HG03103 (cell line): ENCODE measurements at regions not wholly inside any gene's neighbourhood (a gene's known extent, or its start where the extent isn't known, plus 50 kb on each side); places are given as distances from the start of the nearest gene placed in this dataset.
"Not testable (repeated sequence)": the region's sequence is repeated elsewhere in the genome, so short reads cannot be mapped to it uniquely, and the experiment has no call there.

Source experiments
- ATAC-seq: cut with Tn5 transposase; IDR thresholded peaks from one replicate; pipeline ENCODE4 v1.9.1; 2021; ENCODE audit warnings: low read depth; ENCODE audit not compliant: unreplicated experiment

DNA sequence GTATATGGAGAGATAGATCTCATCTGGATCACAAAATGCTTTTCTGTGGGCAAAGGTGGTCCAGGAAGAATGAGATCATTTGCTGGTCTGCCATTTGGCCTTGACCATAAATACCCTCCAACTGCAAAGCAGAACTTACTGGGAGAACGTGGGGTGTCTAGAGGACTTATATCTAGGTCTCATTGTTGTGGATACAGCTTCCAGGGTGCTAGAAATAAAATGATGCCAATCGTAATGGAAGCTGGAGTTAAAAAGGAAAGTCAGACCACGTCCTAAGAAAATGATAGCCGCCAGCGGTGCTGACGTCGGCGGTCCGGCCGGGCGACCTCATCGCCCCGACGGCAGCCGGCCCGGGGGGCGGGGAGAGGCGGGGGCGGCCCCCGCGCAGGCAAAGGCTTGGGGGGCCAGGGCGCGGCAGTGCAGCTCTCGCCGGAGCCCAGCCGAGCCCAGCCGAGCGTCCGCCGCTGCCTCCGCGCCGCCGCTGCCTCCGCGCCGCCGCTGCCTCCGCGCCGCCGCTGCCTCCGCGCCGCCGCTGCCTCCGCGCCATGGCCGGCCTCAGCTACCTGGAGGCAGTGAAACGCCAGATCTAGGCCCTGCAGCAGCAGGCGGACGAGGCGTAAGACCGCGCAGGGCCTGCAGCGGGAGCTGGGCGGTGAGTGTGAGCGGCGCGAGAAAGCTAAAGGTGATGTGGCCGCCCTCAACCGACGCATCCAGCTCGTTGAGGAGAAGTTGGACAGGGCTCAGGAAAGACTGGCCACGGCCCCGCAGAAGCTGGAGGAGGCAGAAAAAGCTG is 89.5 kb downstream of the EOMES start:
- peak; percentile 93 for ATAC-seq

GRCh38 chr3:27630885-27631284 is 91.2 kb downstream of the EOMES start:
- no peak for ATAC-seq

DNA sequence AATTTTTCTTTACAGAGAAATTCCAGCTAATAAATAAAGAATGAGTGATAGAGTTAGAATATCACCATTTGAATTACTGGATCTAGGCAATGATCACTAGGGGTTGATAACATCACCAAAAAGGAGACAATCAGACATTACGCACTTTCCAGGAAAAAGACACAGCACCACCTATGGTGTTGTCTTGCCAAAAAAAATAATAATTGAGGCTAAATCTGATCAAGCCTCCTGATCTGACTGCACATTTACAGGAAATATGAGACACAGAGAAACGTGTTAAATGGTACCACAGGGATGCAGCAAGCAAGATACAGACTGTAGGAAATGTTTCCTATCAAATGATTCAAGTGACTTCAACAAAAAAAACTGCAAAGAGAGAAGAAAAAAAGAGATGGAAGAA is 92.8 kb downstream of the EOMES start:
- no peak for ATAC-seq

GRCh38 chr3:27628026-27628750 is 93.9 kb downstream of the EOMES start:
- ATAC-seq = no peak

GRCh38 chr3:27626596-27627118 is 95.5 kb downstream of the EOMES start:
- ATAC-seq = no peak

GRCh38 chr3:27625864-27626263 is 96.3 kb downstream of the EOMES start:
- no peak for ATAC-seq

DNA sequence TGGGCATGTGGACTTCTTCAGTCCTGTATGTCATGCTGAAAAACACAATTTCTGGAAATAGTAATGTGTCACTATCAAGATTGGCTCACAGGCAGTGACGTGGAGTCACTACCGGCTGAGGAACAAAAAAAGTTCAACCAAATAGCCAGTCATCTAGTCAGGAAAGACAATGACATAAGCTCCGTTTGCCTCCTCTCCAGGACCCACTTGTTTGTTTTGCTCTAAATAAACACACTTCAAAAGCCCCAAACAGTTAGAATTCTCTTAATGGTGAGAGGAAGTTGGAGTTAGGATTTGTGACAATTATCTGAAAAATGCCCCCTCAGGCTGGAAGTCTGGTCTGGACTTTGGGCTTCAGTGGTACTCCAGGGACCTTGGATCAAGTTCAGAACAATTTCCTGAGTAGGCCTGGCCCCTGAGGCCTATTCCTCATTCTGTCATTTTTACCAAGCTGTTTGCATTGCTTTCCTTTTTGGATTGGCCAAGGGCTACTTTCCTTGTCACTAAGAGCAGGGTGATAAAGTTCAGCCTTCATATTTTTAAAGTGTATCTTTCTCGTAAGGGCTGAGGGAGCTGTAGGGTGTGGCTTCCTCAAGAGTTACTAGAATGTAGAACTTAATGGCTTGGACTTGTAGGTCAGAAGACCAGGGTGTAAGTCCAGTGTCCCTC is 98.9 kb downstream of the EOMES start:
- no peak for ATAC-seq

DNA sequence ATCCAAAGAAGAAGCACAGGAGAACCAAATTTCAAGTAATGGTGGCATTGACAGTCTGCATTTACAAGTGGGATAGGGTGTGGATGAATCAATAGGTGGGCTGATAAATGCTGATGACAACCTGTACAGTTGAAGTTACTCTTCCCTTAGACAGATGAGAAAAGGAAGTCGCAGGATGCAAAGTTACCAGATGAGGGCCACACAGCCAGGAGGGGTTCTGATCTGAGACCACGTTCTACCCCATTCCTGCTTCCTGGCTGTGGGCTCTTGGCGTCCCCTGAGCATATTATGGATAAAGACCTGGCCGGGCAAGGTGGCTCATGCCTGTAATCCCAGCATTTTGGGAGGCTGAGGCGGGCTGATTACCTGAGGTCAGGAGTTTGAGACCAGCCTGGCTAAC is 104.6 kb downstream of the EOMES start:
- ATAC-seq = no peak

- ATAC-seq = no peak
These were observed 106.1 kb downstream of the EOMES start for GRCh38 chr3:27616031-27616430.

GRCh38 chr3:27615555-27615954 is 106.6 kb downstream of the EOMES start:
- no peak for ATAC-seq

- no peak for ATAC-seq
These were observed 107.5 kb downstream of the EOMES start for GRCh38 chr3:27614592-27614991.

DNA sequence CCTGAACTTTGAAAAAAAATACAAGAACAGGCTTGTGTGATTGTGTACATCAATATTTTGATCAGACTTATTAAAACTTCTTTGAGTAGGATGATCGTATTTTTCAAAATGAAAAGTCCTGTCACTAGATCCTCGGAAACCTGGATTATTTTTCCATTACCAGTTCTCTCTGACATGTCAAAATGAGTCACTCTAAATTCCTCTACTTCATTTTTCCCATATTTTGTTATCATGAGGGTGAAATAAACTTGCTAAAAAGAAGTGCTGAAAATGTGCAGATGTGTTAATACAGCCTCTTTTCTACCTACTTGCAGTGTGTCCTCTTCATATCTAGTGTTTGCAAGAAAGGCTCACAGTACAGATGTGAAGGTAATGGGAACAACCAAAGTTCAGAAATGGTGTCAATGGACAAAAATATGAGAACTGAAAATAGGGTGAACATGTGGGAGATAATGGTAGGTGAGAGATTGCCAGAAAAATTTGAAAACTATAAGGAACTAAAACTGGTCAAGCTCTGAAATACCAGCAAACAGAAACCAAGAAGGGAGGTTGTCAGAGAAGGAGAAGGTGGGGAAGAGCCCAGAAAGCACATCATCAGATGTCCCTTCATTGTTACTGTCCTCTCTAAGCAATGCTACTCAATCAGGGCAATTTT is 108.2 kb downstream of the EOMES start:
- ATAC-seq = no peak

DNA sequence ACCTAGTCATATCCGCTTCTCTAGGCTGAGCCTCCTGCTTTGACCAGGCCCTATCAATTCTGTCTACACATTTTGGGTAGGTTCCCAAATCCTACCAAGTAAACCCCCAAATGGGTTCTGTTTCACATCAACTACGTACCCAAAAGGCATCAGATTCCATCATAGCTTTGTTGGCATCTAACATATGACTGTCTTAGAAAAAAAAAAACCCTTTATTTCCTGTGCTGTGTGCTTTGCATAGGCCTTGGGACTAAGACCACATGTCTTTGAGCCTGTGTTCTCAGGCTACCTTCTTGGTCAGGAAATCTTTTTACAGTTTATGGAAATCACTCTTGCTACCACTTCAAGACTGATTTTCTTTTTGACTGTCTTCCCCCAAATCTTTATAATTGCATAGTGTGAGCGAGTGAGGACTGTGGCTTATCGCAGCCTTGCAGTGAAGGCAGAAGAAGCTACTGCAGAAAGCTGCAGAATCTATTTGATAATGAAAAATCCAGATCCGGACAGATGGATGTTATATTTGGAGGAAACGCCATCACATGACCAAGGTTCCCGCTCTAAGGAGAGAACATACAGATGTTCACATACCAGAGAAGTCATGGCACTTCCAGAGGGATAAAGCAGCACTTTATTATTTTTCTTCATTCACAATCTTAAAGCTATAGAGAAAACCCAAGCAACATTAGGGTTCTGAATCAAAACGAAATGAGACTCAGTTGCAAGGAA is 111.2 kb downstream of the EOMES start:
- ATAC-seq = no peak

GRCh38 chr3:27607370-27607769 is 114.8 kb downstream of the EOMES start:
- no peak for ATAC-seq

DNA sequence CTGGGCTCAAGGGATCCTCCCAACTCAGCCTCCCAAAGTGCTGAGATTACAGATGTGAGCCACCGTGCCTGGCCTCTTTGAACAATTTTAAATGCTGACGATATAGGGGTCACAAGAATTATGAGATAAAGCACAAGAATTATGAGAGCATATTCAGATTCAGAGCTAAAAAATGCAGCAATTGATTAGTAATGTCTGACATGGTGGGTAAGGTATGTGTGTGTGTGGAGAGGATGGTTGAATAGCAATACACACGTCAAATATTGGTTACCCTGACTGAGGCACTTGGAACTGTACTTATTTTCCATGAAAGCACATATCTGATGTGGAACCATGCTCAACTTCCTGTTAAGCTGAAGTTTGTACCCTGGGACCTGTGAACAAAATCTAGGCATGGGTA is 115.6 kb downstream of the EOMES start:
- ATAC-seq = no peak

- ATAC-seq = not testable (repeated sequence)
These were observed 117.1 kb upstream of the SLC4A7 start for GRCh38 chr3:27601311-27601710.

DNA sequence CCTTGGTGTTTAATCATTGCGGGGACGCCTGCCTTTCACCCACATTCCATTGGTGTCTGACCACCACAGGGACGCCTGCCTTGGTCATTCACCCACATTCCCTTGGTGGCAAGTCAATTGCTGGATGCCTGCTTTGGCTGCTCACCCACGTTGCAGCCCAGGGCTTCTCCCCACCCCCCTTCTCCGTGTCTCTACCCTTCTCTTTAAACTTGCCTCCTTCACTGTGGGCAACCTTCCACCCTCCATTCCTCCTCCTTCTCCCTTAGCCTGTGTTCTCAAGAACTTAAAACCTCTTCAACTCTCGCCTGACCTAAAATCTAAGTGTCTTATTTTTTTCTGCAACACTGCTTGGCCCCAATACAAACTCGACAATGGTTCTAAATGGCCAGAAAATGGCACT is 115.6 kb upstream of the SLC4A7 start:
- ATAC-seq = not testable (repeated sequence)

GRCh38 chr3:27596921-27597320 is 112.7 kb upstream of the SLC4A7 start:
- ATAC-seq = peak; percentile 6

GRCh38 chr3:27596334-27596841 is 112.2 kb upstream of the SLC4A7 start:
- ATAC-seq = peak; percentile 56
